Activated CD8-positive, alpha-beta memory T cell treated with anti-CD3 and anti-CD28 coated beads for 24 hours (primary cell): ENCODE measurements at regions not wholly inside any gene's neighbourhood (a gene's known extent, or its start where the extent isn't known, plus 50 kb on each side); places are given as distances from the start of the nearest gene placed in this dataset.
"Not testable (repeated sequence)": the region's sequence is repeated elsewhere in the genome, so short reads cannot be mapped to it uniquely, and the experiment has no call there.

Experiments used
- DNase-seq: peaks from one replicate; pipeline ENCODE4 v3.0.0-alpha.2; 2020

GRCh38 chr2:67571785-67572718, 174.9 kb downstream of the ETAA1 start:
- no peak for DNase-seq

GRCh38 chr2:67572721-67573435, 175.7 kb downstream of the ETAA1 start:
- DNase-seq, result no peak

GRCh38 chr2:67574230-67574629, 177.1 kb downstream of the ETAA1 start:
- no peak for DNase-seq

GRCh38 chr2:67576226-67576625, 179.1 kb downstream of the ETAA1 start:
- DNase-seq, result no peak

- no peak for DNase-seq
Observed at GRCh38 chr2:67576991-67577390, 179.9 kb downstream of the ETAA1 start.

- DNase-seq, result no peak
Observed at GRCh38 chr2:67579216-67579615, 182.1 kb downstream of the ETAA1 start.

- DNase-seq, result no peak
Observed at GRCh38 chr2:67579806-67580205, 182.7 kb downstream of the ETAA1 start.

- no peak for DNase-seq
Observed at GRCh38 chr2:67581751-67582150, 184.6 kb downstream of the ETAA1 start.

GRCh38 chr2:67583185-67583584, 186.1 kb downstream of the ETAA1 start:
- DNase-seq, result no peak

- DNase-seq, result no peak
Observed at GRCh38 chr2:67585400-67585799, 188.3 kb downstream of the ETAA1 start.

GRCh38 chr2:67589121-67589520, 192.0 kb downstream of the ETAA1 start:
- DNase-seq, result not testable (repeated sequence)

- not testable (repeated sequence) for DNase-seq
Observed at GRCh38 chr2:67594522-67594921, 197.4 kb downstream of the ETAA1 start.

GRCh38 chr2:67596871-67597270, 199.7 kb downstream of the ETAA1 start:
- DNase-seq, result no peak

GRCh38 chr2:67599561-67599960, 202.4 kb downstream of the ETAA1 start:
- no peak for DNase-seq

- no peak for DNase-seq
Observed at GRCh38 chr2:67600222-67600871, 203.2 kb downstream of the ETAA1 start.

GRCh38 chr2:67600946-67601345, 203.8 kb downstream of the ETAA1 start:
- no peak for DNase-seq

- DNase-seq, result no peak
Observed at GRCh38 chr2:67604360-67604759, 207.2 kb downstream of the ETAA1 start.

- DNase-seq, result no peak
Observed at GRCh38 chr2:67612576-67613042, 215.5 kb downstream of the ETAA1 start.

GRCh38 chr2:67613227-67613626, 216.1 kb downstream of the ETAA1 start:
- no peak for DNase-seq

- no peak for DNase-seq
Observed at GRCh38 chr2:67614454-67614853, 217.3 kb downstream of the ETAA1 start.

GRCh38 chr2:67616749-67617148, 219.6 kb downstream of the ETAA1 start:
- no peak for DNase-seq

- no peak for DNase-seq
Observed at GRCh38 chr2:67619204-67619603, 222.1 kb downstream of the ETAA1 start.

GRCh38 chr2:67623741-67624140, 226.6 kb downstream of the ETAA1 start:
- not testable (repeated sequence) for DNase-seq
